Inflammatory macrophage treated with lipopolysaccharide for 4 hours (primary cell): ENCODE measurements at regions not wholly inside any gene's neighbourhood (a gene's known extent, or its start where the extent isn't known, plus 50 kb on each side); places are given as distances from the start of the nearest gene placed in this dataset.

Experiments used
- DNase-seq: peaks from one replicate; pipeline ENCODE4 v3.0.0-alpha.2; 2020

DNA sequence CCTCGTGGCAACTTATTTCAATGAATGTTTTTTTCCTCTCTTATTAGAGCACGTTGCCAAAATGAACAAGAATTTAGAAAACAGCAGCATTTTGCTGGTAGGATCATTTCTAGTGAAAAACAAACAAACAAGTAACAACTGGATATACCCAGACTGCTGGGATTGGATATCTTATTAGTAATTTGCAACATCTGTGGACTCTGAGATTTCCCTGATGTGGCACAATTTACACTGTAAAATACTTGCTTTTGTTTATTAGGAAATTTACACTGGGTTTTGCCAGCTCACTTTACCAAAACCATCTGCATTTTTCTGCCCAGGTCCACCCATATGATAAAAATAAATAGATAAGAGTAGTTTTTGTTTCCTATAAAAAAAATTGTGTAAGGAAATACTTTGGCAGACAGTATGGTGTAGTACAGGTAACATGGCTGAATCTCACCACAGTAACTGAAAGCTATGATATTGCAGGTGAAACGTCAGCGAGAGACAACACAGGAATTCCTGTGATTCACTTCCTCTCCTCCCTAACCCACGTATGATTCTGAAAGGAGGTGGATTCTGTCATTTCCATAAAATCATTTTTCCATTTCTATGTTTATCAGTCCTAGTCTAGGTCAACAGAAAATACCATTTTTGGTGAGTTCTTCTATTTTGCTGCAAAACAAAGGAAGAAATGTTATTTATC lies 176.2 kb upstream of the NOVA1 start:
- no peak for DNase-seq

DNA sequence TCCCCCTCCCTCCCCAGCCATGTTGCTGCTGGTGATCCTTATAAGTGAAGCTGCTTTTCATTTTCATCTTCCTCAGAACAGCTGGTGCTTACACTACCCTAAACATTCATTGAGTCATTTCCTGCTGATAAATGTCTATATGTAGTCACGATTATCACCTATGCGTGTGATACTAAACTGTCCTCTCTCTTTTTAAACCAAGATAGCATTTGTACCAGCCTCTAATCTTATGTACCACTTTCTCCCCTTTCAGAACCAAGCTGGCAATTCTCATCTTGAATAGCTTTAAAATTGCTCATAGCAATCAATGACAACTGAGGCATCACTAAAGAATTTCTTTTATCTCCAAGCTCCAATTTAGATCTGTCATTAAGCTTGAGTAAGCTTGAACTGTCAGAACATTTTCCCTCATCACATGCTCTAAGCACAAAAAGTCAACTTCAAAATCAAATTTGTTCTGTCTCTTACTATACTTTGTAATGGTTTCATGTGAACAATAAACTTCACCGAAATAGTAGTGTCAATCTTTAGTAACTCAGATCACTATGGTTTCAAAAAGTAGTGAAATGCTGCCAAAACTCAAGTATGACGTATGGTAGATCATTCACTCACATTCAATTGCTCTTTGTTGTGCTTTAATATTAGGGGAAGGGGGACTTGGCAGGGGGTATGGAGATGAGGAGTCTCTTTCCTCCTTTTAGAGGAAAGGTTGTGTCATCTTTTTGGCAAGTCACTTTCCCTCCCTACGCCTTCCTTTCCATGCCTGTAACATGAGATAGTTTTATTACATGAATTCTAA lies 178.1 kb upstream of the NOVA1 start:
- DNase-seq: no peak

DNA sequence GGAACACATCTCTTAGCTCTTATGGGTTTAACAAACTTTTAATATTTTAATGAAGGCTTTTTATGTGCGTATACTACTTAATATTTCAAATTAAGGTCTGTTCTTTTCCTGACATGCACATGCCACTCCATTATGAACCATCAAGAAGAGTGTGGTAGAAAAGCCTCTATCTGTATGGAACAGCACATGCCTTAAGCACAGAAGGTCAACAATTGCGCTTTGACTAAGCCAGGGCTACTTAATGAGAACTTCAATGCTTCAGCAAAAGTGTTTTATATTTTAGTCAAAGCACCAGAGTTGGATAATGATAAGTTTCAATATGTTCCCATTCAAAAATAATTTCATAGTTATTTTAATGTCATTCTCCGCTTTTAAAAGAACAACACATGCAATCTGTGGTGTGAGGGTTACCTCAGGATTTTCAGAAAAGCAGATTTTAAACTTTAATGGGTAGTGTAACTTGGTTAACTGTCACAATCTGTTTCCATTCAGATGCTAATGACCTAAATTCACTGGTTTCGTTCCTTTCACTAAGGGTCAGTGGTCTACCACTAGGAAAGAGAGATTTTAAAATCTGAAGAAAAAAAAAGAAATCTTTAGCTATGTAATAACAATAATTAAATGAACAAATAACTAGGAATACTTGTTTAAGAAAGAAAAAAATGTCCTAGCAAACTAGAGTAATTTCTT lies 193.4 kb upstream of the NOVA1 start:
- no peak for DNase-seq

DNA sequence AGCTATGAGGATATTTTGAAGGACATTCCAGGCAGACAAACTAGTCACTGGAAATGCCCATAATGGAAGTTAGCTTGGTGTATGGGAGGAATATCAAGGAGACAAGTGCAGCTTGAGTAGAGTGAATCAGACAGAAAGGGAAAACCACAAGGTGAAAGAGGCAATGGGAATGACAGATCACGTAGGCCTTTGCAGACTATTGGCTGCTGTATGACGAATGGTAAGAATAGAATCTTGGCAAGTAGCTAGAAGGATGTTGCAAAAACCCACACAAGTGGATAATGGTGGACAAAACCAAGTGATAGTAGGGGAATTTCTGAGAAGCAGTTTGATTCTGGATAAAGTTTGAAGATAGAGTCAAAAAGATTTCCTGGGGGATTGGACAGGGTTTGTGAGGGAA lies 196.9 kb upstream of the NOVA1 start:
- no peak for DNase-seq

DNA sequence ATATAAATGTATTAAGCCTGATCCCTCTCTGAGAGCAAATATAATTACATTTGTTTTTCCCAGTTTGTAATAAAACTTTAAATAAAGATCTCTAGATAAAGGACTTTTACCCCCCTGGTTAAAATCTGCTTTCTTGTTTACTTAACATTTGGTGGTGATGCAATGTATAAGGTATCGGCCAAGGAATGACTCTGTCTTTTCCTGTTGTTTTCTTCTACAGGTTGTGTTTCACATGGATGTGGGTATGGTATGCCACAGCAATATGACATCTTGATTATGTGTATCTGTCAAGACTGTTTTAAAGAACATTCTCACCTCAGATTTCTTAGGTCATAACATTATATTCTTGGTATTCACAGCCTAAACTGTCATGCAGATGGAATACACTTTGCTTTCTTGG lies 210.6 kb upstream of the NOVA1 start:
- DNase-seq: no peak

DNA sequence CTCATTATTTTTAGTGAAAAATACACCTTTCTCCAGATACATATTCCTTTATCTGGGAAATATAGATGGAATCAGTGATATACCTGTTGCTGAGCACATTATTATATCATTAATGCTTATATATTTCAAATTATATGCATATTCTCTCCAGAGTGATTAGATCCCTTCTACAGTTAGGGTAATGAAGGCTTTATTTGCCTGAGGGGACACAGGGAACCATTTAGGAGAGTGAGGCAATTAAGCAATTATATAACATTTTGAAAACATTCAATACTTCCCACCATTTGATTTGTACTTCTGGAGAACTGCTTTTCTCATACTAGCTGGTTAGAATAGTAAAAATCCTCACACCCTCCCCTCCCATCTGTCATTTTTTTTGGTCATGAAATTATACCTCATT lies 212.8 kb upstream of the NOVA1 start:
- no peak for DNase-seq

DNA sequence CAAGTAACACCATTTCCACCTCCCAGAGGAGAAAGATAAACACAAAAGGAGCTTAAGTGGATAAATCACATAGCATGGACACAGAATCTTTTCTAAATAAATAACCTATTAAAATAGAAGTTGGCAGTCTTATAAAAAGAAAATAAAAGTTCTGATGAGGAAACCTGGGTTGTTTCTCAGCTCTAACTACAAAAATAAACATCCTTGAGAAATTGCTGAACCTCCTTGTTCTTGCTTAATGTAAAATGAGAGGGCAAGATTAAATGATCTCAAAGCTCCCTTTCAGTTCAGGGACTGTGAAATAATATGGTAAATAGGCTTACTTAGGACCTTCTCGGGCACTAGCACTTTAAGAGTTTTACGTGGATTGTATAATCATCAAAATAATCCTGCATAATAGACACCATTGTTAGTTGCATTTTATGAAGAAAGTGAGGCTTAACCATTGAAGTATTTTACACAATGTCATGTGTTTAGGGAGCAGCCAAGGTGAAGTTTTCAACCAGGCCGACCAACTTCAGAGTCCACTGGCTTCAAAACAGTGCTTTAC lies 214.0 kb upstream of the NOVA1 start:
- no peak for DNase-seq

DNA sequence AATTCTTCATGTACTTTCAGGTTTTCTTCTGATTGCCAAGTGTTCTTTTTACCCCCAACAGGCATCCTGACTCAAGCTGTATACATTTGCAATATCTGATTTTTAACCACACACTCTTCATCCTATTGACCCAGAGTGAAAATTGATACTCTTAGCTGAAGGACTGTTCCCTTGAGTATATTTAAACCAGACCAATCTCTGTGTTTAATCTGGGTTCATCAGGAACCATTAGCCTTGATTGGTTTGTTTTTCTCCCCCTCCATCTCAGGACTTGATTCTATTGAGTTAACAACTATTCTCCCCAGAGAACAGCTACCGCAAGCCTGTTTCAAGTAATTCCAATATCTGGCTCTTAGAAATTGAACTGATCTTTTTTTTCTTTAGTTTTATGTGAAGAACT lies 222.3 kb upstream of the NOVA1 start:
- no peak for DNase-seq

DNA sequence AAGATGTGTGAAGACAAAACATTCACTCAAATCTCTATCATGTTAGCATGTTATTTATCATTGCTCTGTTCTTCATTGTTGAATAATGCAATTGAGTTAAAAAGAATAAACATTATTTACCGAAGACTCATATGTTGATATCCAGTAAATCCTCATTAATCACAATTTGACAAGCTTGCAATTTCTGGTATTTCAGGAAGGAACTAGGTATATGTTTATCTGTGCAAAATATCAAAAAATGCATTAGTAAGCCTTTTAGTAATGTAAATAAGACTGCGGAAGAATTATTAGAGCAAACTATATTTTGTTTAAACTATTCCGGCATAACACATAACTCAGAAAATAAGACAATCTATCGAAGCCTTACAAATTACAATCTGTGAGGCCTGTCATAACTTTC lies 222.7 kb upstream of the NOVA1 start:
- no peak for DNase-seq

DNA sequence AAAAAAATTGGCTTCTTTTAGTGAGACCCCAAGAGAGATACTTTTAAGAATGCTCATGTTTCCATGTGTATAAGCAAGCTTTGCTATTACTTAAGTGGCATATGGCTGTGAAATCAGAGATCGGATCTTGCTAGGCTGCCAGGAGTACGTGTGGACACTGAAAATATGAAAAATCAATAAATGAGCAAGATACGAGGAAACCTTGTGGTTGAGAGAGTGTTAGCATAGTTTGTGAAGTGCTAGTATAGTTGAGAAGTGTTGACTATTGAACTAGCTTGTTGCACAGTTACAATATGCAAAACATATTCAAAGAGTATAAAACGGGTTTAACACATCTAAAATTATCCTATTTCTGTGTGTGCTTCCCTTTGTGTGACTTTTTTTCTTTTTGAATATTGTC lies 230.9 kb upstream of the NOVA1 start:
- DNase-seq: no peak

DNA sequence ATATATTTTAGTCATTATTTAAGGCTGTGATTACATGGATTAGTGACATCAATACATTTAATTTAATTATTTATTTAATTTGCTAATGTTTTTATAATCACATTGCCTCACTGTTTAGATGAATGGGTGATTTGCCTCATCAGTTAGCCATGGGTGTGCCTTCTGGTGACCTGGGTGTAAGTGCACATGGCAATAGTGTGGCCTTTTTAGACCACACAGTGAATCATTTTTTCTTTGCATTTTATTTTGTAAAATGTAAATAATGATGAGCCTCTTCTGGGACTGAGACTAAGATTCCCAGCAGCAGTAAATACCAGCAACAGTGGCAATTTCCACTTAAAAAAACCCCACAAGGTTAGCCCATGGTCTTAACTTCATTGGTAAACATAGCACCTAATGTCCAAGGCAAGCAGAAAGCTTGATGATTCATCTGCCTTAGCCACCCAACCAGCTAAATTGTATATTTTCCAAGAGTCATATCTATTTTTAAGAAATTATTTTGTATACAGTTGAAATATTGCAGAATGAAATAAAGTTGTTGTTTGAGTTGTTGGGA lies 235.9 kb upstream of the NOVA1 start:
- no peak for DNase-seq

DNA sequence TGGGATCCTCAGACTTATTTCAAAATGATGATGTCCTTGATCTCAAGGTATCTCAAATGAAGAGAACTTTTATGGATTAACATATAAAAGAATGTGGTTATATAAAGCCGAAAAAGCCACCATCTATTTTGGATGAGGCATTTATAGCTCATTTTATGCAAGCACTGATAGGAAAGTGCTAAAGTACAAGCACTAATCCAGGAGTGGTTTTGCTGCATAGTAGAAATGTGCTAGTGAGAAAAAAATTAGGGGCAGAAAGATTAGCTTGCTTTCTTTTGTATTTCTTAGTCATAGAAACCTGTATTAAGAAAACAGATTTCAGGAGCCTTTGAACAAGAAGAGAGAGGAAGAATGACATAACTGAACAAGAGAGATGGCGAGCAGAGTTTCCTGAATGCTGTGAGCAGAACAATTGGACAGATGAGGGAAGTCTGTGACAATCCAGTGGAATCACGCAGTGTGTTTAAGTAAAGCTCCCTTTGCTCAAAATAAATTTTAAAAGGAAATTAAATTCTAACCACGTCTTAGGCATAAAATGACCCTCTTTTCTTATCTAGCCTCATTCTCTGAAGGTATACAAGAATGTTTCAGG lies 238.2 kb upstream of the NOVA1 start:
- DNase-seq: no peak

DNA sequence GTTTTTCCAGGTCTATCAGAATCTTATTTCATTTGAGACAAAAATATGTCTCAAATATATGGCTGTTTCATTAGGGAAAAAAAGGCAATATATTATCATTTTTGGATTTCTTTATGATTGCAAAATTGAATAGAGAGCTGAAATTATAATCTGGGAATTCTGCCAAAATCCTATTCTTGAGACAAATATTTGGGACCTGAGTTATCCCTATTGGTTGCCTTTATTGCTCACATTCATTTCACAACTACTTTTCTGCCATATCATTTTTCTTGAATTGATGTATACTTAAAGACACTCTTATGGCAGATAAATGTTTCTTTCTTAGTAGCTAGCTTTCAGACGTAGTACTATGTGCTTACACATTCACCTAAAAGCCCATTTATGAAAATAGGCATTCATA lies 241.6 kb upstream of the NOVA1 start:
- DNase-seq: no peak

DNA sequence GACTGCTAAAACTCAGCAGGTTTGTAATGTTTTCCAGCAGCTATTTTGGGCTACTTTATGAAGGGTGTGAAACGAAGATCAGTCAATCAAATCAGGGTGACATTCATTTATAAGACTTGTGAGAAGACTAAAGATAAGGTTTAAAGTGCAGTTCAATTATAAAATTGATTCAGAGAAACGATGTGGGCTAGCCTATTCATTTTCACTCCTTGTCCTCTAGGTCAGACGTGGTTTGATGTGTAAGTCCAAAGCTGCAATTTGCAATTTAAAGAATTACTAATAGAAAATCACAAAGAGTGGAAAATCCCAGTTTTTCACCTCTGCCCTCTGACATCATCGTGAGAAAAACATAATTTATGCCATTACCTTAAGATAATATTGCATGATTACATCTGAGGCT lies 243.5 kb upstream of the NOVA1 start:
- no peak for DNase-seq

DNA sequence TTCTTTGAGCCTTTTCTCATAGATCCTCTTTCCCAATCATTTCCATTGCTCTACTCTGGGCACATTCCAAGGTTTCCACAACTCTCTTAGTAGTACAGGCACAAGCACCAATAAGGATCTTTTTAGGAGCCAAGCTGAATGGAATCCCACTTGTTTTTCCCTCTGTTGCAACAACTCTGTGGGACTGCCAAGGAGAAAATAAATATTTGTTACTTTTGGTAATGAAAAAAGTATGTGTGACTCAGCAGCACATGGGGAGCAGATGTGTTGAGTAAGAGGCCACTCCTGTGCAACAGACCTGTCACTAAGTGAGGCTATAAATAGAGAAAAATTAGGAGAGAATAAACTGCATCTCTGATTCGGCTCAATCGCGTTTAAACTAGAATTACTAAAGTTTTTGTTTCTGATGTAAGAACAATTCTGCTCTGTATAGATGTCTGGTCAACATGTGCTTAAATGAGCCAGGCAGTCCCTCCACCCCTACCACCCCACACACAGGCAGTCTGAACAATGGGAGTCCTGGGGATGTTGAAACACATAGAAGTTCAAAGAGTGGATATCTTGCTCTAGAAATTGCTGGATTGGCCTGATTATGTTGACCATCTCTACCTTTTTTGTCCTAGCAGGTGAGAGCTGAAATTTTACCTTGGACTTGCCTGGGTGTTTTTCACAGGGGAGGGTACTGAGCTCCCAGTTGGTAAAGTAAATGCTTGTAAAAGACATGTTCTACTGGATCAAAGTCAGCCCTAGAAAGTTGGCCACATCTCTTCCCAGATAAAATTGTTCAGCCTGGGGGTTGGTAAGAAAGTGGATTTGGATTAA lies 244.3 kb upstream of the NOVA1 start:
- DNase-seq: no peak

DNA sequence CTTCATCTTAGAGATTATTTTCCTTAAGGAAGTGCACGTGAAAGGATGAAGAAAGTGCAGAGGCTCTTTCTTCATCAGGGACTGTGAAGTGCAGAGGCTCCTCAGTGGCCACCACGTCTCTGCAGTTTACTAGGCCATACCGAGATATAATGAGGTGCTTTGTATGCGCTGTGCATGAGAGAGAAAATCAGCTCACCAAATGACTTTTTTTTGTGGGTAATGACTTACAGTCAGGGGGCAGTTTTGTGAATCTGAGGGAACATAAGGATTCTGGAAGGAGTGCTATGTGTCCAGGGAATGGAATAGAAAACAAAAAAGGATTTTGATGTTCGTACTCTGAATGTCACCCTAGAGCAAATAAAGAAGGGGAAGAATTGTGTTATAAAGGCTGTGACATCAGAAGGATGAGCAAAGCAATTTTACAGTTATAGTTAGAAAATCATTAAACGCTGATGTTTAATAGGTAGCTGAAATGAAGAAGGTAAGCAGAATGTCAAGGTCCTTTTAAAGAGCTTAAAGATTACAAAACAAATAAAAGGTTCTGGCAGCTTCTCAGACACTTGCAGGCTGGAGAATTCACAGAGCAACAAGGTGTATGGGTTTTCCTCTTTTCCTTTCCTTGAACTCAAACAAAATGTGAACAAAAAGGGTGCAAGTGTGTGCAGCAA lies 247.5 kb upstream of the NOVA1 start:
- DNase-seq: no peak

DNA sequence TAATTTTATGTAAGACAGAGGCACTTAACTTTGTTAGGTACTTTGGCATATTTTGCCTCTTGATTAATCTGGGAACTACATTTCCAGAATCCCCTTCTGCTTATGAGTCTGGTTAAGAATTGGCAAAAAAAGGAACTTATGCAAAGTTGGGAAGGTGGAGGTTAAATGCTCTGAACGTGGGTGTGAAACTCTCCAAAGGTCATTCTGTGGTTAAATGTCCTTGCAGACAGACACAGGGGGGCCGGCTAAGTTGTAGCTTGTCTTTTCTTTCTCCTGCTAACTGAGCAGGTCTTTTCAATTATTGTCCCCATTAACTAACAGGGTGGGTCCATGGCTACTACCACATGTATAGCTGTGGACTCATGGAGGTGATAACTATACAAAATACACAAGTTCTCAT lies 248.6 kb upstream of the NOVA1 start:
- no peak for DNase-seq

DNA sequence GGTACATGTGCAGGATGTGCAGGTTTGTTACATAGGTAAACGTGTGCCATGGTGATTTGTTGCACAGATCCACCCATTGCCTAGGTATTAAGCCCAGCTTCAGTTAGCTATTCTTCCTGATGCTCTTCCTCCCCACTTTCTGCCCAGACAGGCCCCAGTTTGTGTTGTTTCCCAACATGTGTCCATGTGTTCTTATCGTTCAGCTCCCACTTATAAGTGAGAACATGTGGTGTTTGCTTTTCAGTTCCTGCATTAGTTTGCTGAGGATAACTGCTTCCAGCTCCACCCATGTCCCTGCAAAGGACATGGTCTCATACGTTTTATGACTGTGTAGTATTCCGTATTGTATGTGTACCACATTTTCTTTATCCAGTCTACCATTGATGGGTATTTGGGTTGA lies 251.7 kb upstream of the NOVA1 start:
- no peak for DNase-seq

DNA sequence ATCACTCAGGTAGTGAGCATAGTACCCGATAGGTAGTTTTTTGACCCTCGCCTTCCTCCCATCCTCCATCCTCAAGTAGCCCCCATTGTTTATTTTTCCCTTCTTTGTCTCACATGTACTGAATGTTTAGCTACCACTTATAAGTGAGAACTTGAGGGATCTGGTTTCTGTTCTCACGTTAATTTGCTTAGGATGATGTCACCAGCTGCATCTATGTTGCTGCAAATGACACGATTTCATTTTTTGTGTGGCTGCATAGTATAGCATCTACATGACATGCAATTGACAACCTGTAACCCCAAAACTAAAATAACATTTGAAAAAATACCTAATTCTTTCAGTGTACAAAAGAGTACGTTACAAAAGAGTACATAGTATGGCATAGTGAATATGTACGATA lies 254.0 kb upstream of the NOVA1 start:
- DNase-seq: no peak

DNA sequence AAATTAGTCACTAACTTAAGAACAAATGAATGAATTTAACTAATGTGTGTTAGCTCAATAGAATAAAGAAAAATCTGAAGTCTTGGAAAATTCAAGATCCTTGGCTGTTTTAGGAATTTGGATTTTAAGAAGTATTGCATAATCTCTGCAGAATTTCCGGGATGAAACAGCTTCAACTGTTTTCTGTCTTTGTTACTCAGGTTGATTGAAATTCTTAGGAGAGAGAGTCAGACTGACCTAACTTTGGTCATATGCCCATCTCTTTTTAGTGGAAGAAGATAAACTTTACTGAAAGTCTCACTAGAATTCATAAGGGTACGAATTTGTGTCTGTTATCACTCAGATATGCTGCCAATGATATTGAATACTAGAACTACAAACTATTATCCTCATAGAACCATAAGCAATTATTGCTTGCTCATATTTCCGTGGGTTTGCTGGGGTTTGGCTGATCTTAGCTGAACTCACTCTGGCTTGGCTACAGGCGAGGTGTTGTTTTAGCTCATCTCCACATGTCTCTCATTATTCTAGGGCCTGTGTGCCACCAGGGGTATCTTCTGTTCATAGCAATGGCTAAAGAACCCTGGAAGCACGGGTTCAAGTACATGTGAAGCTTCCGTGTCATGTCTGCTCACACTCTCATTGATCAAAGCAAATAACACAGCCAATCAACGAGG lies 257.4 kb upstream of the NOVA1 start:
- DNase-seq: no peak

DNA sequence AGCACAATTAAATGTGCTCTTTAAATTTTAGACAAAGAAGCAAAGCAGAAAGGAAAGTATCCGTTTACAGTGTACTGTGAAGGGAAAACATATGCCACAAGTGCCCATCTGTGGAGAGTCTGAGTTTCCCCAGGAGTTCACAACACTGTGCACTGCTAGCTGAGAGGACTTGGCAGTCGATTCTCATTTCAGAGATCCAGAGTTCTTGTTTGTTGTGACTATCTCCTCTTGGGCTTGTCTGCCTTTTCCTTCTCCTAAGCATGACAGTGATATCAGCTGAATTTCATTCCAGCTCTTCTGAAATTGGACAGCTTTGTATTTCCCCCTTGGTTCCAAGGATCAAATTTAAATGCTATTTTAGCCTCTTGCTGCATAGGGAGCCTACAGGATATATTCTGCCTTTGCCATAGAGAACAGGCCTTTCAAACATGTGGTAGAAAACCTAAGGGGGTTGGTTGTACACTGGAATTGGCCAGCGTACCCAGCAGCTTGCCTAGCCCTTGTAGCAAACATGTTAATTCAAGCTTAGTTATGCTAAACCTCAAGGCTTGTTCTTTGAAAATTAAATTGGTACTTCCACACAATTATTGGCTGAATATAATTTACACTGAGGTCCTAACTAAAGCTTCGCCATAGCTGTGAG lies 259.2 kb upstream of the NOVA1 start:
- no peak for DNase-seq
